ENCODE measurements at regions not wholly inside any gene's neighbourhood (a gene's known extent, or its start where the extent isn't known, plus 50 kb on each side); places are given as distances from the start of the nearest gene placed in this dataset.
"Not testable (repeated sequence)": the region's sequence is repeated elsewhere in the genome, so short reads cannot be mapped to it uniquely, and the experiment has no call there.

DNA sequence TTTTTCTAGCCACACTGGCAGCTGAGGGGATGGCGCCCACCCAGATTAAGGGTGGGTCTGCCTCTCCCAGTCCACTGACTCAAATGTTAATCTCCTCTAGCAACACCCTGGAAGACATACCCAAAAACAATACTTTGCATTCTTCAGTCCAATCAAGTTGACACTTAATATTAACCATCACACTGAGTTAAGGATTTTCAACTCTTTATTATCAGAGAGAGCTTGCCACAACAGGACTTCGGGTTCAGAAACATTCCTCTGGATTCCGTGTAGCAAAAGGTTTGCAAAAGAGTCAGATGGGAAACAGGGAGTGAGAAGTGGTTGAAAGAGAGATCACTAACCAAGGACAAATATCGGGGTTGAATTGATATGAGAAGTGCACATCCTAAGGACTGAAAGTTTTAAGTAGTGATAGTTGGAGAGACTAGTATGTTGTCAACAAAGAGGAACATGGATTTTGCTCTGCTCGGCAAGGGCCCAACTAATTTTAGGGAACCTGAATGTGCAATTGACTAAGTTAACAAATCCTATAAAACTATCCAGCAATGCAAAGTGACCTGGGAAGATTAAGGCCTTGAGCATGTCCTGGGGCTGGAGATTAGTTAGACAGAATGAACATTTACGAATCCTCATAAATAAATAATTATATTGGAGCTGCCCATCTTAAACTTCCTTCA, 137.0 kb upstream of the TENT5A start:
- no peaks in the 10 kb centered on the region for H3K27me3 ChIP-seq (ENCODE audit: control insufficient read depth, insufficient read depth, low read length)
- TF ChIP-seq CTCF (IDR thresholded peaks at IDR 0.05; ENCODE audit: insufficient read depth, low read length, poor library complexity, severe bottlenecking) = no peak
- no peak overlapping the region for H3K4me3 ChIP-seq (ENCODE audit: low read depth, low read length)
- no peak for DNase-seq (ENCODE audit: low read depth)
- no peaks in the 10 kb centered on the region for H3K36me3 ChIP-seq (ENCODE audit: control insufficient read depth, insufficient read depth, low read length)

DNA sequence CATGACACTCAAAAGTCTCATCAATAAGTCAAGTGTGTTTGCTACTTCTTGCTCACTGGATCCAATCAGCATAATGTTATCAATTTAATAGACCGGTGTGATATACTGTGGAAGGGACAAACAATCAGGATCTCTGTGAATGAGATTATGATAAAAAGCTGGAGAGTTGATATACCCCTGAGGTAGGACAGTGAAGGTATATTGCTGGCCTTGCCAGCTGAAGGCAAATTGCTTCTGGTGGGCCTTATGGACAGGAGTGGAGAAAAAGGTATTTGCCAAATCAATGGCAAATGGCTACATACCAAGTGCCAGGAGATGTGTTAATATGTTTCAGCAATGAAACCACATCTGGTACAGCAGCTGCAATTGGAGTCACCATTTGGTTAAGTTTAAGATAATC, 134.4 kb upstream of the TENT5A start:
- H3K4me3 ChIP-seq (ENCODE audit: low read depth, low read length); H3K36me3 ChIP-seq (ENCODE audit: control insufficient read depth, insufficient read depth, low read length); DNase-seq (ENCODE audit: low read depth); H3K27me3 ChIP-seq (ENCODE audit: control insufficient read depth, insufficient read depth, low read length): not testable (repeated sequence)

GRCh38 chr6:81886157-81886556, 133.7 kb upstream of the TENT5A start:
- DNase-seq (ENCODE audit: low read depth) = no peak
- Histone ChIP-seq H3K27me3 (ENCODE audit: control insufficient read depth, insufficient read depth, low read length) (no peaks in the 10 kb centered on the region), H3K36me3 (ENCODE audit: control insufficient read depth, insufficient read depth, low read length) (no peaks in the 10 kb centered on the region), H3K4me3 (ENCODE audit: low read depth, low read length) (no peak overlapping the region)
- no peak for TF ChIP-seq CTCF (IDR thresholded peaks at IDR 0.05; ENCODE audit: insufficient read depth, low read length, poor library complexity, severe bottlenecking)

GRCh38 chr6:81881660-81882059, 129.2 kb upstream of the TENT5A start:
- TF ChIP-seq CTCF (IDR thresholded peaks at IDR 0.05; ENCODE audit: insufficient read depth, low read length, poor library complexity, severe bottlenecking) = no peak
- Histone ChIP-seq H3K36me3 (ENCODE audit: control insufficient read depth, insufficient read depth, low read length) (no peaks in the 10 kb centered on the region), H3K4me3 (ENCODE audit: low read depth, low read length) (no peak overlapping the region), H3K27me3 (ENCODE audit: control insufficient read depth, insufficient read depth, low read length) (no peaks in the 10 kb centered on the region)
- DNase-seq (ENCODE audit: low read depth) = no peak

DNA sequence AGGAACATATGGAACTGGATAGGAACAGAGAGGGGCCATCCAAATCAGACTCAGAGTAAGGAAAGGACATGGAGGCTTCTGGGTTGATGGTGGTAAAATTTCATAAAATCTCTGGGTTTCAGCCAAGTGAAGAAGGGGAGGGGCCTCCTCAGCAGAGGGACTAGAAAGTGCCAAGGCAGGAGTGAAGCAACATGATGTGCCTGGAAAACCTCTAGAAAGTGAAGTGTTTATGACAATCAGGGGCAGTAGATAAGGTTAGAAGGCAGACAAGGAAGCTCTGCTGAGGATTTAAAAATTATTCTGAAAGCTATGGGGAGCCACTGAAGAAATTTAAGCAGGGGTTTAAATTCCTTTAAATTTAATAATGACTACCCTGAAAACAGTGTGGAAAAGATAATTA, 126.0 kb upstream of the TENT5A start:
- no peaks in the 10 kb centered on the region for H3K36me3 ChIP-seq (ENCODE audit: control insufficient read depth, insufficient read depth, low read length)
- DNase-seq (ENCODE audit: low read depth) = no peak
- no peak for TF ChIP-seq CTCF (IDR thresholded peaks at IDR 0.05; ENCODE audit: insufficient read depth, low read length, poor library complexity, severe bottlenecking)
- no peaks in the 10 kb centered on the region for H3K27me3 ChIP-seq (ENCODE audit: control insufficient read depth, insufficient read depth, low read length)
- no peak overlapping the region for H3K4me3 ChIP-seq (ENCODE audit: low read depth, low read length)

- no peak overlapping the region for H3K4me3 ChIP-seq (ENCODE audit: low read depth, low read length)
- TF ChIP-seq CTCF (IDR thresholded peaks at IDR 0.05; ENCODE audit: insufficient read depth, low read length, poor library complexity, severe bottlenecking) = no peak
- H3K36me3 ChIP-seq (ENCODE audit: control insufficient read depth, insufficient read depth, low read length) = no peaks in the 10 kb centered on the region
- no peak for DNase-seq (ENCODE audit: low read depth)
- no peaks in the 10 kb centered on the region for H3K27me3 ChIP-seq (ENCODE audit: control insufficient read depth, insufficient read depth, low read length)
Observed at GRCh38 chr6:81876971-81877370, 124.5 kb upstream of the TENT5A start.
